ENCODE measurements at regions not wholly inside any gene's neighbourhood (a gene's known extent, or its start where the extent isn't known, plus 50 kb on each side); places are given as distances from the start of the nearest gene placed in this dataset.

GRCh38 chr6:40849546-40849945, 189.5 kb downstream of the UNC5CL start:
- peak in 2 of 3 donors; percentile 15 to 26 for DNase-seq (ENCODE audit: low read depth in 3 of 3, low spot score in 2 of 3)

DNA sequence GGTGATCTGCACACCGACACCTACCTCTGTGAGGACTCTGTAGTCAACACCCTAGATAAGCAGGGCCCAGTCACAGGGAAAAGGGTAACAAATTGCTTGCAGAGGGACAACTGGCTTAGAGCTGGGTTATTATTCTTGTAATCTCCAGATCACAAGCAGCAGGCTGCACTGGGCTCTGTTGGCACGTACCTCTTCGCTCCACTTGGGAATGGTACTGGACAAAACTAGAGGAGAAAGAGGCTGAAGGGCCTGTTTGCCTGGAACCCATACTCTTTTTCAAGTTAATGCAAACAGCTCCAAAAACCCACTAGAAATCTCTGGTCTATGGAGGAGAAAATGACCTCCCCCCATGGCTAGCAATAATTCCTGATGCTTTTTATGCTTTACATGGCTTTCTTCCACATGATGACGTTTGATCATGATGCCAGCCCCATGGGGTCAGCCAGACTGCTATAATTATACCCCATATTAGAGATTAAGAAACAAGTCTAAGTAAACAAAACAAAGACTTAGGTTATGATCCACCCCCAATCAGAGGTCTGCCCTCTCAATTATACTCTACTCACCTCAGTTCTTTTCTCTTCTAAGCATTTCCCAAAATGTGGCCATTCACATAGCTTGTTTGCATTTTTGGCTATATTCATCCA, 190.0 kb downstream of the UNC5CL start:
- no peak for DNase-seq (ENCODE audit: low read depth in 3 of 3, low spot score in 2 of 3)

DNA sequence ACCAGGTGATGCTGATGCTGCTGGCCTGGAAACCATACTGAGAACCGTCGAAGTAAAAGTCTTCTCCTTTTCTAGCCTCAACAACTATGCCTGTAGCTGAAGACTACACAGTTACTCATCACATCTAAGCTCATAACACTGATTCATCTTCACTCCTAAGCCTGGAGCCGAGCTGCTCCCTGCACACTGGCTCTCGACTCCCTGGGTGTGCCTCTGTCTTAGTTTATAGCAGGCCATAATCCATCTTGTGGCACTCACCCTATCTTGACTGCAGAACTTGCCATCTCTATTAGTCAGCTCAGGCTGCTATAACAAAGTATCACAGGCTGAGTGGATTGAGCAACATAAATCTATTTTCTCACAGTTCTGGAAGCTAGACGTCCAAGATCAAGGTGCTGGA, 191.0 kb downstream of the UNC5CL start:
- no peak for DNase-seq (ENCODE audit: low read depth in 3 of 3, low spot score in 2 of 3)

DNA sequence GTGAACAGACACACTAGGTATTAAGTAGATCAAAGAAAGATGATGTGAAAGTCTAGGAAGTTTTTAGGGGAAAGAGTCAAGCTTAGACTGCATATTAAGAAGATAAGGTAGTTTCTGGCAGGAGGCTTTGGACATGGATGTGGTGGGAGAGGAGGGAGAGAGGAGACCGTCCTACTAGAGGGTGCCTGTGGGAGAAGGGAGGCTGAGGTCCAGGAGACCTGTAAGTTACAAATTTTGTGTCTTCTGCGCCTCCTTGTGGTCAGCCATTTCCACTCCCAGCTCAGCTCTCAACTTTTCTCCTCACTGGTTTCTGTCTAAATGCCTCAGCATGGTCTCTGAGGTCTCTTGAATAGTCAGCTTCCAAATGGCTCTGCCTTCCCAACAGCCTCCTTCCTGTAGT, 193.5 kb downstream of the UNC5CL start:
- no peak for DNase-seq (ENCODE audit: low read depth in 3 of 3, low spot score in 2 of 3)

DNA sequence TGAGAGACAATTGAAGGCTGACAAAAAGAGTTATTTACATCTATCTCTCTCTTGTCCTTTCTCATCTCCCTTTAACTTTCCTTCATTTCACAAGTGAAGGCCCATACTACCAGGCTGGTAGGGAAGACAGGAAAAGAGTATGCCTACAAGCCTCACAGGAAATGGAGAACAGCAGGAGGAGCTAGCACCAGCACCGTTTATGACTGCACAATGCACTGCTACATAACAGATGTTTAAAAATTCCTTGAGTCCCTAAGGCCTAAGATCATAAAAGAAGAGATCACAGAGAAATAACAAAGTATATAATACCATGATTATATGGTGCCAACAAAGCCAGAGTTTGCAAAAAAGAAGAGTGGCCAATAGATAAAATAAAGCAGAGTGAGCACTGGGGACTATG, 194.8 kb downstream of the UNC5CL start:
- DNase-seq (ENCODE audit: low read depth in 3 of 3, low spot score in 2 of 3), result no peak

- DNase-seq (ENCODE audit: low read depth in 3 of 3, low spot score in 2 of 3), result no peak
Observed at GRCh38 chr6:40841721-40842120, 197.3 kb downstream of the UNC5CL start.

- no peak for DNase-seq (ENCODE audit: low read depth in 3 of 3, low spot score in 2 of 3)
Observed at GRCh38 chr6:40832691-40833090, 206.3 kb downstream of the UNC5CL start.

DNA sequence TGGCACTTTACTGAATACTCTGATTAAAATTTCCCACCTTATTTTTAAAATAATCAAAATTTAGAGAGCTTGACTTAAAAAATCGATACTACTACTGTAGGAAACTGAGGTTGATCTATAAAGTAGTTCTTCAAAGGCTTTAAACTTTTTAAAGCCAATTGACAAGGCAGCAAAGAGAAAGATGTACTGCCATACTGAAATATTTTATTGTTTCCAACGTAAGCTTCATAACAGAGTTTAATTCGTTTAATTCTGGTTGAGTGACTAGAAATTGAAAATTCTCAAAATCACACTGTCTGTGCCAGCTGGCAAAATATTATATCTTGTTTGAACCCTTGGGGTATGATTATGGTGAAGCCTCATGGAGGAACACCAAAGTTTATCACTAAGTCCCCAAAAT, 207.6 kb downstream of the UNC5CL start:
- DNase-seq (ENCODE audit: low read depth in 3 of 3, low spot score in 2 of 3), result no peak

DNA sequence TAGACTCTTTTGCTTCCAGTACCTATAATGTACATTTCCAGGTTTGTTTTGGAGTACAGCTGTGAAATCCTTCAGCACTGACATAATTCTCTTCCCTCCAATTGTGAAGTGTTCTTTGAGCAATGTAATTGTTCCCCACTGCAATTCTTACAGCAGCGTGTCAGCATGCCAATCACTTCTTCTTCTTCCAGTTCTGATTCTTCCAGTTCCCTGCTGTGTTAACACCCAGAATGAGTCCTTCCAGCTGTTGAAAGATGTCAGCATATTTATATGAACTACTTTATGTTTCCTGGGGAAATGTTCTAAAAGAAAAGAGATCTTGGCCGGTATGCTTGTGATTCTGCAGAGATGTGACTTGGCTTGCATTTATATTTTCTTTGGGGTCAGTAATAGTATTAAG, 213.9 kb downstream of the UNC5CL start:
- peak in 1 of 3 donors; percentile 10 for DNase-seq (ENCODE audit: low read depth in 3 of 3, low spot score in 2 of 3)

- DNase-seq (ENCODE audit: low read depth in 3 of 3, low spot score in 2 of 3), result peak; percentile 40 to 58 (median 46)
Observed at GRCh38 chr6:40823917-40824891, 214.8 kb downstream of the UNC5CL start.

DNA sequence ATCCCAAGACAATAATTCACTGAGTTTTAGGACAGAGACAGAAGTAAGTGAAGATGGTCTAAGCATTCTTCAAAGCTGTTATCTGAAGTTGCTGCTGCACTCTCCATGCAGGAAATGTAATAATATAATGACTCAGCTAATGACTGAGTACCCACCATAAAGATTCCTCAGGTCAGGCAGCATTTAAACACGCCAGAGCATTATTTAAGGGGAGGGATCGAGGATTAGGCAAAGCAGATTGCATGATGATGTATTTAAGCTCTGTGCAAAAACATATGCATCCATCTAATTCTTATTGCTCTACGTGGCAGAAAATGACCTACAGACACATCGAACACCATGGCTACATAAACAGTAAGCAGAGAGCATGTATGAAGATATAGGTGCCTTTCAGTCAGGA, 216.4 kb downstream of the UNC5CL start:
- DNase-seq (ENCODE audit: low read depth in 3 of 3, low spot score in 2 of 3), result no peak

DNA sequence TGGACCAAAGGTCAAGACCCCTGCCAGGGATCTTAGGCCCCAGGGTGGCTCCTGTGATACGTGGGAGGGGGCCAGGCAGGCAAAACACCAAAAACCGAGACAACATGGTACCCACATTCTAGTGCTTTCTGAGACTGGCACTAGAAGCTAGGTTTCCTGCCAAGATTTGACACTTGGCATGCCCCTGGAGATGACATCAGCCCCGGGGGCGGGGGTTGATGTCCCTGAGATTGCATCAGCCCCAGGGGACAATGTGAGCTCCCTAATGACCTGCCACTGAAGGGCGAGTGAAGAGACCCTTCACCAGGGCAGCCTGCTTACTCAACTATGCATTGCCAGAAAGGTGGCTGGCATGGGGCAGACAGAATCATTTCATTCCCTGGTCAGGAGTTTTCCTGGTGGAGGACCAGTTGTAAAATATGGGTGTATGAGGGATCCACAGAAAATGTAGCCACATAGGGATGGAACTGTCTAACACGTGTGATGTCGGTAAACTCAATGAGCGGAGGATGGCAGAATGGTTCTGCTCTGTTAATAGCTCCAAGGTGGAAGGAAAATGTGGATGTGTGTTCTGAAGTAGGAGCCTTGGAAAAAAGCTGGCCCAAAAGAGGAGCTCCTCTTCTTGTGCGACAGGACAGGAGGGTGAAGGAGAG, 219.7 kb downstream of the UNC5CL start:
- DNase-seq (ENCODE audit: low read depth in 3 of 3, low spot score in 2 of 3), result no peak

DNA sequence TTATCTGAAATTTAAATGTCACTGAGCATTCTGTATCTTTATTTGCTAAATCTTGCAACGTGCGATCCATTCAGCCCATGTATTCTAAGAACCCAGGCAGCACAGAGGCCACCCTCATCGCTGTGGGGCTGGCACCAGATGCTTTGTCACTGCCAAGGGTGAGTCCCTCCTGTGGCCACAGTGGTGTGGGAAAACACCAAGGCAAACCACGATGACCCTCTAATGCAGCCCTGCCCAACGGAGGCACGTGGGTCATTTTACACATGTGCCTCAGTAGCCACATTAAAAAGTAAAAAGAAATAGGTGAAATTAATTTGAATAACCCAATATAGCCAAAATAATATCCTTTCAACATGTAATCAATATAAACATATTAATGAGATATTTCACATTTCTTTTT, 221.7 kb downstream of the UNC5CL start:
- DNase-seq (ENCODE audit: low read depth in 3 of 3, low spot score in 2 of 3), result no peak

DNA sequence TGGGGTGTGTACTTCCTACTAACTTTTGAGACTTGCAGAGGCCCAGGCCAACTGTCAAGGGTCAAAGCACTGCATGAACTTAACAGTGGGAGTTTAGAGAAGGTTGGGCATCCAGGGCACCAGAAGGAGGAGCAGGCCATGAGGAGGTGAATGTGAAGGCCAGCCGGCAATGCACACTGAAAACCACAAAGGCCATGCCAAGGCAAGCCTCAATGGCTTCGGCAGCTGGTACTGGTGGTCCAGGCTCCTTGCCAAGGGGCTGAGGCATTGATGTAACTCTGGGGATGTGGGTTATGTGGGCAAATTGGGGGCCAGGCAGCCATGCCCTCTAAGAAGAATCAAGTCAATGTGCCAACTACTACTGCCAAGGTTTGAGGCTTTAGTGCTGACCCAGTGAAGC, 222.4 kb downstream of the UNC5CL start:
- DNase-seq (ENCODE audit: low read depth in 3 of 3, low spot score in 2 of 3), result no peak

- DNase-seq (ENCODE audit: low read depth in 3 of 3, low spot score in 2 of 3), result no peak
Observed at GRCh38 chr6:40815731-40816130, 223.3 kb downstream of the UNC5CL start.

DNA sequence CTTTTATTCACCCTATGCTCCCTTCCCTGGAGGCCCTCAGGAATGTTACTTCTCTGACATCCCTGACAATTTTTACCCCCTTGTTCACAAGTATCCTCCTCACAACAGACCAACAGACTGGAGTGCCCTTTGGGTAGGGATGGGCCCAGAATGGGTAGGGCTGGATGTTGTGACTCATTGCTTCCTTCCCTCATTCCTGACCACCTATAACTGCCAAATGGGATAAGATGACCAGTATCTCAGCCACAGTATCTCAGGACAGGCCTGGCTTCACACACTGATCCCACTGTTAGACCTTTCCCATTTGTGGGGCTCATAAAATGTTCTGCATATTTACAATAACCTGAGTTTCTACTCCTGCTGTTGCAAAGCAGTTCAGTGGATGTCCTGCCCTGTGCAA, 223.0 kb upstream of the LRFN2 start:
- no peak for DNase-seq (ENCODE audit: low read depth in 3 of 3, low spot score in 2 of 3)

DNA sequence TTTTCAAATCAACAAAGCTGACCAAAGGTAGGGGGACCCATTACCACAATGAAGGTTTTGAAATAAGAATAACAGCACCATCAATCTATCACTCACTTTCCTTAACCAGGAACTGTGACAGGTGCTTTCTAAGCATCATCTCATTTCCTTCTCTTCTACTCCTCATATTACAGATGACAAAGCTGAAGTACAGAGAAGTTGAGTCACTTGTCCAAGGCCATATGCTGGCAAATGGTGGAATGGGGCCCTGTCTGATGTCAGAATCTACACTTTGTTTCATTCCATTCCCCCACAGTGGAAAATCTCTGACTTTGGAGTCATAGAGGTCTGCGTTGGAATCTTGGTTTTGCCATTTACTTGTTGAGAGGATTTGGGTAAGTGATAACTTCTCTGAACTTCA, 222.5 kb upstream of the LRFN2 start:
- DNase-seq (ENCODE audit: low read depth in 3 of 3, low spot score in 2 of 3), result no peak

GRCh38 chr6:40807484-40807883, 220.3 kb upstream of the LRFN2 start:
- DNase-seq (ENCODE audit: low read depth in 3 of 3, low spot score in 2 of 3), result no peak

GRCh38 chr6:40806256-40806864, 219.2 kb upstream of the LRFN2 start:
- DNase-seq (ENCODE audit: low read depth in 3 of 3, low spot score in 2 of 3), result no peak

DNA sequence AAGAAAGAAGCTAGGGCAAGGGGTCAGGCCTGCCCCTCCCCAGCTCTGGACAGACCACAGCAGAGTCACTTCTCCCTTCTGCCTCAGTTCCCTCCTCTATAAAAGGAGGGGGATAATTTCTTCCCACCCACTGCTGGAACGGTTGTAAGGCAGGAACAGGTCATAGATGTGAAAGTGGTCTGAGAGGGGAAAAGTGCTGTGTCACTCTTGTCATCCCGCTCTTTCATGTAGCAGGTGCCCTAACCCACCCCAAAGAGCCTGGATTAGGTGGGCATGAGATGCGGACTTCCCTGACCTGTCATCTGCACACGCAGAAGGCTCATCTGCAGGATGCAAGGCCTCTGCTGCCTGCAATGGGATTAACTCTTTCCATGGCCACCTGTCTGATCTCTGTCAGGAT, 218.2 kb upstream of the LRFN2 start:
- DNase-seq (ENCODE audit: low read depth in 3 of 3, low spot score in 2 of 3), result no peak

DNA sequence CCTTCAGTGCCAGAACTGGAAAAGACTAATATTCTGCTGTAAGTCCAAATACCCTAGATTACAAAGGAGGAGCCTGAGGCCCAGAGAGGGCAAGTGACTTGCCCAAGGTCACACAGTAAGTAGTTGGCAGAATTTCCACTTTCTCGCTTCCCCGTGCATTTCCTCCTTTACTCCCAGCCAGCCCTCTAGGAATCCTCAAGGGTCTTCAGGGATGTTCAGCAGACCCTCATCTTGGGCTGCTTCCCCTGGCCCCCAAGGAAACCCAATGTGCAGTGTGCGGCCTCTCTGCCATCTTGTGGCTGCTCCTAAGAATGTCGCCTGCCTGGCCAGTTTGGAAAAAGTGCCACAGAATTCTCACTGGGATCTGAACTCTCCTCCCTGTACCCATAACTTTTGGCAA, 217.7 kb upstream of the LRFN2 start:
- DNase-seq (ENCODE audit: low read depth in 3 of 3, low spot score in 2 of 3), result no peak
